OCI-LY7 (cell line): ENCODE measurements at regions not wholly inside any gene's neighbourhood (a gene's known extent, or its start where the extent isn't known, plus 50 kb on each side); places are given as distances from the start of the nearest gene placed in this dataset.
"Not testable (repeated sequence)": the region's sequence is repeated elsewhere in the genome, so short reads cannot be mapped to it uniquely, and the experiment has no call there.

Source experiments
- BruUV-seq: library from RNA; stranded (reverse); fragments of 400-500 nt; replicated peaks from 2 replicates; lab custom pipeline; 2021; lab: Mats Ljungman, UMichigan
- CTCF ChIA-PET: fragments of 300-600 bp; sonication (Branson Sonifier 250); formaldehyde crosslinking; loops from one replicate; lab custom pipeline; 2022; ENCODE audit warnings: antibody characterized with exemption; ENCODE audit not compliant: unreplicated experiment; lab: Charles Lee
- POLR2A ChIA-PET: fragments of 300-600 bp; sonication (Branson Sonifier 250); formaldehyde crosslinking; loops from one replicate; lab custom pipeline; 2022; ENCODE audit warnings: antibody characterized with exemption; lab: Charles Lee
- DNase-seq: peaks from one replicate; pipeline ENCODE4 v3.0.0-alpha.2; 2015; ENCODE audit warnings: low spot score
- H2AFZ ChIP-seq: fragments of 200-600 bp; sonication (generic), shearing (Covaris generic); 2 replicates; pipeline ENCODE4 v1.6.1; 2014; ENCODE audit warnings: mild to moderate bottlenecking, antibody characterized with exemption, low read length, moderate library complexity
- H3K27ac ChIP-seq: fragments of 200-600 bp; sonication (generic); 2 replicates; pipeline ENCODE4 v1.5.1; 2014; ENCODE audit warnings: mixed run types, low read depth, mild to moderate bottlenecking, moderate library complexity, low read length, inconsistent platforms; ENCODE audit not compliant: poor library complexity, severe bottlenecking
- H3K36me3 ChIP-seq: fragments of 200-600 bp; sonication (generic); 2 replicates; pipeline ENCODE4 v1.6.1; 2014; ENCODE audit warnings: mild to moderate bottlenecking, antibody characterized with exemption, low read length, moderate library complexity, mixed read lengths; ENCODE audit not compliant: insufficient read depth
- H3K4me1 ChIP-seq: fragments of 200-600 bp; sonication (generic); 2 replicates; pipeline ENCODE4 v1.5.1; 2014; ENCODE audit warnings: mild to moderate bottlenecking, low read length; ENCODE audit not compliant: insufficient read depth, poor library complexity, severe bottlenecking
- H3K4me2 ChIP-seq: fragments of 200-600 bp; sonication (generic); 2 replicates; pipeline ENCODE4 v1.6.1; 2014; ENCODE audit warnings: mild to moderate bottlenecking, low read length
- H3K4me3 ChIP-seq: fragments of 200-600 bp; sonication (generic); 2 replicates; pipeline ENCODE4 v1.5.1; 2014; ENCODE audit warnings: mild to moderate bottlenecking, low read depth, low read length; ENCODE audit not compliant: poor library complexity, severe bottlenecking
- H3K79me2 ChIP-seq: fragments of 200-600 bp; sonication (generic); 2 replicates; pipeline ENCODE4 v1.6.1; 2016; ENCODE audit warnings: low read depth, mild to moderate bottlenecking, low read length, moderate library complexity, mixed read lengths; ENCODE audit not compliant: insufficient read depth
- H3K9me2 ChIP-seq: fragments of 200-600 bp; sonication (generic); 2 replicates; pipeline ENCODE4 v1.6.1; 2016; ENCODE audit warnings: mild to moderate bottlenecking, low read length, mixed read lengths; ENCODE audit not compliant: insufficient read depth
- H3K9me3 ChIP-seq: fragments of 200-600 bp; sonication (generic); 2 replicates; pipeline ENCODE4 v1.6.1; 2014; ENCODE audit warnings: mild to moderate bottlenecking, mixed run types, low read length, mixed read lengths
- H4K20me1 ChIP-seq: fragments of 200-600 bp; sonication (generic); 2 replicates; pipeline ENCODE4 v1.6.1; 2014; ENCODE audit warnings: mild to moderate bottlenecking, antibody characterized with exemption, low read length, moderate library complexity, mixed read lengths; ENCODE audit not compliant: insufficient read depth
- CTCF ChIP-seq: fragments of 200-600 bp; sonication (generic); conservative IDR thresholded peaks from 2 replicates; pipeline ENCODE4 v1.5.1; 2014; ENCODE audit warnings: mild to moderate bottlenecking, antibody characterized with exemption, low read length, moderate library complexity, mixed read lengths
- EZH2phosphoT487 ChIP-seq: fragments of 200-600 bp; sonication (generic); IDR thresholded peaks from 2 replicates; pipeline ENCODE4 v1.6.1; 2018; ENCODE audit warnings: low read depth, borderline replicate concordance, mild to moderate bottlenecking, mixed run types, antibody characterized with exemption, low read length, moderate library complexity, mixed read lengths
- intact Hi-C: fragments of 100-400 bp; cut with micrococcal nuclease; formaldehyde crosslinking; loops from one replicate; pipeline ENCODE4 v1.10.0; 2022; ENCODE audit not compliant: unreplicated experiment

GRCh38 chr16:22983614-22984013, 165.6 kb downstream of the USP31 start:
- Histone ChIP-seq H3K79me2 (no peaks in the 10 kb centered on the region), H4K20me1 (no peaks in the 10 kb centered on the region), H2AFZ (no peak overlapping the region), H3K9me2 (no peaks in the 10 kb centered on the region), H3K36me3 (no peaks in the 10 kb centered on the region), H3K4me1 (no peaks in the 10 kb centered on the region), H3K4me3 (no peak overlapping the region), H3K9me3 (peaks cover 23% of the 10 kb centered on the region), H3K27ac (no peak overlapping the region), H3K4me2 (no peak overlapping the region)
- CTCF ChIA-PET = no interaction called here
- DNase-seq = no peak
- intact Hi-C loops = no loop called here
- no TSS peak for BruUV-seq
- POLR2A ChIA-PET = no interaction called here
- TF ChIP-seq CTCF (no peak), EZH2phosphoT487 (no peak)

GRCh38 chr16:22980514-22980913, 166.6 kb downstream of the HS3ST2 start:
- H4K20me1 ChIP-seq, H3K4me3 ChIP-seq, DNase-seq, H3K4me1 ChIP-seq, H3K27ac ChIP-seq, BruUV-seq, intact Hi-C loops, H3K36me3 ChIP-seq, POLR2A ChIA-PET, H2AFZ ChIP-seq, H3K9me2 ChIP-seq, H3K79me2 ChIP-seq, H3K4me2 ChIP-seq: not testable (repeated sequence)
- CTCF ChIA-PET = interaction anchor here (0.6 kb wide), 1 partner anchor 11 kb away, joined by 4 read pairs; no protein-coding TSS in a partner anchor
- peaks cover 23% of the 10 kb centered on the region for H3K9me3 ChIP-seq

GRCh38 chr16:22979038-22979437, 165.1 kb downstream of the HS3ST2 start:
- Histone ChIP-seq H3K36me3 (no peaks in the 10 kb centered on the region), H3K9me2 (no peaks in the 10 kb centered on the region), H3K4me2 (no peak overlapping the region), H2AFZ (no peak overlapping the region), H3K27ac (no peak overlapping the region), H3K4me3 (no peak overlapping the region), H4K20me1 (no peaks in the 10 kb centered on the region), H3K9me3 (peaks cover 11% of the 10 kb centered on the region), H3K79me2 (no peaks in the 10 kb centered on the region), H3K4me1 (no peaks in the 10 kb centered on the region)
- BruUV-seq = no TSS peak
- intact Hi-C loops = no loop called here
- DNase-seq = no peak
- POLR2A ChIA-PET = no interaction called here
- TF ChIP-seq CTCF (no peak), EZH2phosphoT487 (no peak)
- CTCF ChIA-PET = no interaction called here
